BE2C (cell line): ENCODE measurements at regions not wholly inside any gene's neighbourhood (a gene's known extent, or its start where the extent isn't known, plus 50 kb on each side); places are given as distances from the start of the nearest gene placed in this dataset.

ENCODE experiments used
- DNase-seq: peaks from one replicate; pipeline ENCODE4 v3.0.0-alpha.2; 2020
- H3K27me3 ChIP-seq: fragments of 250-450 bp; sonication (Bioruptor Pico); 2 replicates; pipeline ENCODE4 v1.5.1; 2020; ENCODE audit warnings: mild to moderate bottlenecking
- H3K36me3 ChIP-seq: fragments of 250-450 bp; sonication (Bioruptor Pico); 2 replicates; pipeline ENCODE4 v1.5.1; 2020; ENCODE audit warnings: mild to moderate bottlenecking
- H3K4me1 ChIP-seq: fragments of 250-450 bp; sonication (Bioruptor Pico); 2 replicates; pipeline ENCODE4 v1.5.1; 2020
- H3K4me3 ChIP-seq: 2 replicates; pipeline ENCODE4 v1.5.1; 2011; ENCODE audit warnings: low read depth, low read length
- H3K9me3 ChIP-seq: fragments of 250-450 bp; sonication (Bioruptor Pico); 2 replicates; pipeline ENCODE4 v1.5.1; 2020
- CTCF ChIP-seq: IDR thresholded peaks from 2 replicates; pipeline ENCODE4 v1.5.1; 2012; ENCODE audit warnings: mild to moderate bottlenecking, low read depth, low read length

- no peaks in the 10 kb centered on the region for H3K36me3 ChIP-seq
- no peaks in the 10 kb centered on the region for H3K9me3 ChIP-seq
- H3K4me1 ChIP-seq, result peaks cover 6% of the 10 kb centered on the region; the same call in 1 of the 2 replicates
- no peak overlapping the region for H3K4me3 ChIP-seq
- no peak for TF ChIP-seq CTCF
- DNase-seq, result no peak
- no peaks in the 10 kb centered on the region for H3K27me3 ChIP-seq
Observed at GRCh38 chr10:113261611-113262091, 291.2 kb upstream of the HABP2 start.

- Histone ChIP-seq H3K27me3 (no peaks in the 10 kb centered on the region), H3K4me1 (peaks cover 6% of the 10 kb centered on the region; the same call in 1 of the 2 replicates), H3K9me3 (no peaks in the 10 kb centered on the region), H3K36me3 (no peaks in the 10 kb centered on the region), H3K4me3 (no peak overlapping the region)
- no peak for DNase-seq
- no peak for TF ChIP-seq CTCF
Observed at GRCh38 chr10:113263056-113263455, 289.8 kb upstream of the HABP2 start.

GRCh38 chr10:113264333-113265131 lies 288.3 kb upstream of the HABP2 start:
- H3K4me3 ChIP-seq, result no peak overlapping the region
- no peaks in the 10 kb centered on the region for H3K36me3 ChIP-seq
- no peaks in the 10 kb centered on the region for H3K9me3 ChIP-seq
- no peak for TF ChIP-seq CTCF
- no peaks in the 10 kb centered on the region for H3K27me3 ChIP-seq
- peaks cover 11% of the 10 kb centered on the region for H3K4me1 ChIP-seq
- no peak for DNase-seq

GRCh38 chr10:113266147-113266546 lies 286.7 kb upstream of the HABP2 start:
- peaks cover 7% of the 10 kb centered on the region for H3K4me1 ChIP-seq
- H3K9me3 ChIP-seq, result no peaks in the 10 kb centered on the region
- no peak overlapping the region for H3K4me3 ChIP-seq
- H3K27me3 ChIP-seq, result no peaks in the 10 kb centered on the region
- no peak for TF ChIP-seq CTCF
- H3K36me3 ChIP-seq, result no peaks in the 10 kb centered on the region
- no peak for DNase-seq

DNA sequence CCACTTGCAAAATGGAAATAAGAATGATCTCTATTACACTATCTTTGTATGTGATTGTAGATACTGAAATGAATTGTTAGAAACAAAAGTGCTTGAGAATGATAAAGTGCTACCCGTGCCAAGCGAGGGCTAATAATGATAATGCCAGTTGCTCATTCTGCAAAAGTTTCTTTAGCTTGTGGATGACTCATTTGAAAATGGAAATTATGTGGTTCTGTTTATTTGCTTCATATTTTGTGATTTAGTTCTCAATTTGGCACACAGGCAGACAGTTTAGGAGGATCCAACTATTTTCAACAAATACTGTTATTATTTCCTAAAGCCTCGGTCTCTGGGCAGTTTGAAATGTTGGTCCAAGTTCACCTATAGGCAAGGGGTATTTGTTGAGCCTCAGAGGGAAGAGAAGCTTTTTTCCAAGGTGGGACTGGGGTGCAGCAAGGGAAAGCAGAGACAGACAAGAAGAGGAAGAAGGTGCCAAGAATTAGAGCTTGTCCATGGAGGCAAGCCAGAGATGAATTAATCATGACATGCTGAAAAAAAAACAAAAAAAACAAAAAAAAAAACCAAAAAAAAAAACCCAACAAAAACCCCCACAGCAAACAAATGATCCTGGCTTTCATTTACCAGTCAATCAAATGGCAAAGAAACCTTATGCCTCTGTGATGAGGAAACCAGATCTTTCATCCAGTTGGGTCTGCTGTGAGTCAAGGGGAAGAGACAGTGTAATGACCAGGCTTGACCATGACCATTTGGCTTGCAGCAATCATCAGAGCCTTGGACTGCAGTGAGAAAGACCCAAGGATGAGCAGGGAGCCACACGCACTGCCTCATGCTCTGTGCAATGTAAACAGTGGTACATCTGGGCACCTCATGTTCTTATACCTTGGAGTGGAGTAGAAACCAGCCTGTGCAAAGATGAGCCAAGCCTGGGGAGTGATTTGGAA lies 285.0 kb upstream of the HABP2 start:
- H3K27me3 ChIP-seq, result no peaks in the 10 kb centered on the region
- no peak for TF ChIP-seq CTCF
- no peak for DNase-seq
- no peak overlapping the region for H3K4me3 ChIP-seq
- peaks cover 8% of the 10 kb centered on the region for H3K4me1 ChIP-seq
- H3K36me3 ChIP-seq, result no peaks in the 10 kb centered on the region
- H3K9me3 ChIP-seq, result no peaks in the 10 kb centered on the region

DNA sequence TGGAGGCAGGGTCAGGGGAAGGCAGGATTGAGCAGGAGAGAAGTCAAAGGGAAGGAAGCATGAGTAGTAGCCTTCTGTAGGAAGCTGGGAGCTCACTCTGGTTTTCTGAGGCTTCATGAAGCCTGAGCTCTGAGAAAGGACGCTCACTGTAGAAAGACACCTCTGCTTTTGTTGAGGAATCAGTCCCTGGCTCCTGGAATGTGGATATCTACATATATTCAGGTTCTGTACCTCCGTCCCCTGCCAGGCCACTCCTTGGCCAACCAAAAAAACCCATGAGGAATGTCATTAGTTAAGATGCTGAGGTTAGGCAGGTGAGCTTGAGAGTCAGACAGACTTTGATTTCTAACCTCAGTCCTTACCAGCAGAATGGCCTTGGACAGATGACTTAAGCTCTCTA lies 283.5 kb upstream of the HABP2 start:
- no peaks in the 10 kb centered on the region for H3K27me3 ChIP-seq
- no peaks in the 10 kb centered on the region for H3K9me3 ChIP-seq
- no peaks in the 10 kb centered on the region for H3K36me3 ChIP-seq
- TF ChIP-seq CTCF, result no peak
- DNase-seq, result no peak
- H3K4me1 ChIP-seq, result peaks cover 16% of the 10 kb centered on the region
- H3K4me3 ChIP-seq, result no peak overlapping the region
